ENCODE measurements at regions not wholly inside any gene's neighbourhood (a gene's known extent, or its start where the extent isn't known, plus 50 kb on each side); places are given as distances from the start of the nearest gene placed in this dataset.

DNA sequence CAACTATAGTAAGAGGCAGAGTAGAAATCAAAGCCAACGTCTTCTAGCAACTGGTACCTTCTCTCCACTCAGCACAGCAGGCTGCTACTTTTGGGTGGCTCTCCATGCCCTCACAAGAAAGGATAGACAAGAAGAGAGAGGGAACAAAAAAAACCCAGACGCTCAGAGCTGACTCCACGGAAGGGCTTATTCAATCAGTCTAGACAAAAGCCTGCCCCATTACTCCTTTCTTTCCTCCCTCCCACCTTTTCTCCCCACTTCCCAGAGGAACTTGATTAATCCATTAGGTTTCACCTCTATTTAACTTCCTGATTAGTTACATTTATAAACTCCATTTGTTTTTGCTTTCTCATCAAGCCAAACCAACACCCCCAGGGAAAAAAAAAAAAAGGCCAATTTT, 71.1 kb upstream of the CCDC60 start:
- Histone ChIP-seq H3K4me1 (ENCODE audit: control insufficient read depth in 2 of 2, insufficient read depth in 2 of 2, low read length in 2 of 2) (no peaks in the 10 kb centered on the region), H3K27me3 (ENCODE audit: control insufficient read depth in 2 of 2, insufficient read depth in 1 of 2, low read length in 1 of 2) (no peaks in the 10 kb centered on the region), H3K36me3 (ENCODE audit: control insufficient read depth in 2 of 2, insufficient read depth in 2 of 2, low read length in 1 of 2) (no peaks in the 10 kb centered on the region), H3K9me3 (ENCODE audit: control insufficient read depth in 2 of 2, insufficient read depth in 1 of 2, low read length in 1 of 2) (no peaks in the 10 kb centered on the region), H3K4me3 (ENCODE audit: low read length in 2 of 2) (no peak overlapping the region), H3K27ac (ENCODE audit: low read depth in 1 of 2, low read length in 1 of 2) (no peak overlapping the region)
- no peak for DNase-seq (ENCODE audit: low read depth in 6 of 9, low spot score in 9 of 9)
- 86% methylated on average over 3 of the region's 3 CpGs for WGBS

DNA sequence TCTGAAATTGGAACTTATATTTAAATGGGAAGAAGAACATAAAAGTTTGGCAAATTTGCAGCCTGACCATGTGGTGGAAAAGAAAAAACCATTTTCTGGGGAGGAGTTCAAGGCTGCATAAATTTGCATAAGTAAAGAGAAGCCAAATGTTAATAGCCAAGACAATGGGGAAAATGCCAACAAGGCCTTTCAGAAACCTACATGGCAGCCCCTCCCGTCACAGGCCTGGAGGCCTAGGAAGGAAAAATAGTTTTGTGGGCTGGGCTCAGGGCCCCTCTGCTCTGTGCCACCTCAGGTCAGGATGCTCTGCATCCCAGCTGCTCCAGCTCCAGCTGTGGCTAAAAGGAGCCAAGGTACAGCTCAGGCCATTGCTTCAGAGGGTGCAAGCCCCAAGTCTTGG, 67.6 kb upstream of the CCDC60 start:
- H3K27ac ChIP-seq (ENCODE audit: low read depth in 1 of 2, low read length in 1 of 2): no peak overlapping the region
- H3K9me3 ChIP-seq (ENCODE audit: control insufficient read depth in 2 of 2, insufficient read depth in 1 of 2, low read length in 1 of 2): peaks cover 0 to 3% of the 10 kb centered on the region in 2 donors
- 93% methylated on average over 1 of the region's 1 CpG for WGBS
- no peak overlapping the region for H3K4me3 ChIP-seq (ENCODE audit: low read length in 2 of 2)
- H3K27me3 ChIP-seq (ENCODE audit: control insufficient read depth in 2 of 2, insufficient read depth in 1 of 2, low read length in 1 of 2): no peaks in the 10 kb centered on the region
- no peak for DNase-seq (ENCODE audit: low read depth in 6 of 9, low spot score in 9 of 9)
- no peaks in the 10 kb centered on the region for H3K4me1 ChIP-seq (ENCODE audit: control insufficient read depth in 2 of 2, insufficient read depth in 2 of 2, low read length in 2 of 2)
- H3K36me3 ChIP-seq (ENCODE audit: control insufficient read depth in 2 of 2, insufficient read depth in 2 of 2, low read length in 1 of 2): no peaks in the 10 kb centered on the region

DNA sequence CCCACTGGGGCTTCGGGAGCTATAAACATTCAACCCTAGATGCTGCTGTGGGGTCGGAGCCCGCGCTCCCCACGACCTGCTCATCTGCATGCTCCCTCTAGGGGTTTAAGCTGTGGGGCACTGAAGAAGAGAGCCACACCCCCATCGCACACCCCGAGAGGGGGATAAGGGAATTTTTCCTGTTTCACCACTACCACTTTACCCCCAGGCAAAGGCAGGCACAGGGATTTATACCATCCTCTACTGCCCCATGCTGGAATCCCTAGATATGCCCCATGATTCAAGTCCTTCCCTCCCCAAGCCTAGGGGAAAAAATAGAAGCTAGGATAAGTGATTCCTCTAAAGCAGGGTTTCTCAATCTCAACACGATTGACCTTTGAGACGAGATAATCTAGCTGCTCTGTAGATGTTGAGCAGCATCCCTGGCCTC, 59.9 kb upstream of the CCDC60 start:
- 90% methylated on average over 9 of the region's 9 CpGs for WGBS
- no peak for DNase-seq (ENCODE audit: low read depth in 6 of 9, low spot score in 9 of 9)

DNA sequence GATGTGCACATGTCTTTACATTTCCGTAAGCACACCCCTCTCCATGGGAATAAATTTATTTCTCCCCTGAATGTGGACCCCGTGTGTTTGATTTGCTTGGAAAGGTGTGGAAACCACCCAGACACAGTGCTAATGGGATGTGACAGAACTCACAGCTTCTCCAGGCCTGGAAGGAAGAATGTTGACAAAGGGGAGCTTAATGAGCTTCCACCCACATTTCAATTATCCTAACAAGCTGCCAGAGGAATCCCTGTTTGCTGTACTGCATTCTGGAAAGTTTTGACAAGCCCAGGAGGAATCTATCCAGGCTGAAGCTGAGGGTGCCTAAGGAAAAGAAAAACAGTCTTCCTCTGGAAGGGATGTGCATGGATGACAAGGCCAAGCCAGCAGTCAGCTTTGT, 51.2 kb upstream of the CCDC60 start:
- no peak for DNase-seq (ENCODE audit: low read depth in 6 of 9, low spot score in 9 of 9)
- Histone ChIP-seq H3K4me3 (ENCODE audit: low read length in 2 of 2) (no peak overlapping the region), H3K27ac (ENCODE audit: low read depth in 1 of 2, low read length in 1 of 2) (no peak overlapping the region), H3K9me3 (ENCODE audit: control insufficient read depth in 2 of 2, insufficient read depth in 1 of 2, low read length in 1 of 2) (no peaks in the 10 kb centered on the region), H3K36me3 (ENCODE audit: control insufficient read depth in 2 of 2, insufficient read depth in 2 of 2, low read length in 1 of 2) (no peaks in the 10 kb centered on the region), H3K27me3 (ENCODE audit: control insufficient read depth in 2 of 2, insufficient read depth in 1 of 2, low read length in 1 of 2) (no peaks in the 10 kb centered on the region), H3K4me1 (ENCODE audit: control insufficient read depth in 2 of 2, insufficient read depth in 2 of 2, low read length in 2 of 2) (no peaks in the 10 kb centered on the region)
- 77% methylated on average over 2 of the region's 2 CpGs for WGBS

More for the DNA sequence above, 59.9 kb upstream of the CCDC60 start:
- Histone ChIP-seq H3K4me3 (ENCODE audit: low read length in 2 of 2) (no peak overlapping the region), H3K27me3 (ENCODE audit: control insufficient read depth in 2 of 2, insufficient read depth in 1 of 2, low read length in 1 of 2) (no peaks in the 10 kb centered on the region), H3K9me3 (ENCODE audit: control insufficient read depth in 2 of 2, insufficient read depth in 1 of 2, low read length in 1 of 2) (peaks cover 0 to 3% of the 10 kb centered on the region in 2 donors), H3K27ac (ENCODE audit: low read depth in 1 of 2, low read length in 1 of 2) (no peak overlapping the region), H3K36me3 (ENCODE audit: control insufficient read depth in 2 of 2, insufficient read depth in 2 of 2, low read length in 1 of 2) (no peaks in the 10 kb centered on the region), H3K4me1 (ENCODE audit: control insufficient read depth in 2 of 2, insufficient read depth in 2 of 2, low read length in 2 of 2) (no peaks in the 10 kb centered on the region)

All from thymus (tissue), 11 donors.